ENCODE measurements at regions not wholly inside any gene's neighbourhood (a gene's known extent, or its start where the extent isn't known, plus 50 kb on each side); places are given as distances from the start of the nearest gene placed in this dataset.
"Not testable (repeated sequence)": the region's sequence is repeated elsewhere in the genome, so short reads cannot be mapped to it uniquely, and the experiment has no call there.

- not testable (repeated sequence) for TF ChIP-seq CTCF, POLR2A (IDR thresholded peaks at IDR 0.05)
Measured at GRCh38 chr14:106163812-106164211, 637.4 kb downstream of the TMEM121 start.
